ENCODE measurements at regions not wholly inside any gene's neighbourhood (a gene's known extent, or its start where the extent isn't known, plus 50 kb on each side); places are given as distances from the start of the nearest gene placed in this dataset.

DNA sequence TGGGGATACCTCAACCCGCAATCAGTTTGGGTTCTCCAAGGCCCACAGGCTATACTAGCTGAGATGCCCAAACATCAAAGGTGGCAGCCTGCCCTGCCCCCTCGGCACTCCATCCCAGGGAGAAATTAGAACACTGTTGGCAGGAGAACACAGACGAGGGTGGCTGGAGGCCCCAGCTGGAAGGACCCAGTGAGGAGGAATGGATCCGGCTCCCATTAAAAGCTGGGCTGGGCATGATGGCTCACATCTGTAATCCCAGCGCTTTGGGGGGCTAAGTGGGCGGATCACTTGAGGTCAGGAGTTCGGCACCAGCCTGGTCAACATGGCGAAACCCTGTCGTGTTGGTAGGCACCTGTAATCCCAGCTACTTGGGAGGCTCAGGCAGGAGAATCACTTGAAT is 199.9 kb upstream of the GNAI1 start:
- H3K27me3 ChIP-seq: no peaks in the 10 kb centered on the region
- DNase-seq: no peak
- no peak overlapping the region for H3K27ac ChIP-seq
- 75 to 79% methylated on average over 7 to 9 of the region's 9 CpGs for WGBS, 2 donors
- H3K9me3 ChIP-seq: no peaks in the 10 kb centered on the region
- H3K4me1 ChIP-seq: no peaks in the 10 kb centered on the region
- intact Hi-C loops (cut with DNase I): no loop called here
- no peaks in the 10 kb centered on the region for H3K36me3 ChIP-seq (replicated peaks in 1 of 2; ENCODE audit: insufficient read depth in 1 of 2, low read depth in 2 of 2)
- no peak overlapping the region for H3K4me3 ChIP-seq
- ATAC-seq: no peak
- TF ChIP-seq, protein P1, sequence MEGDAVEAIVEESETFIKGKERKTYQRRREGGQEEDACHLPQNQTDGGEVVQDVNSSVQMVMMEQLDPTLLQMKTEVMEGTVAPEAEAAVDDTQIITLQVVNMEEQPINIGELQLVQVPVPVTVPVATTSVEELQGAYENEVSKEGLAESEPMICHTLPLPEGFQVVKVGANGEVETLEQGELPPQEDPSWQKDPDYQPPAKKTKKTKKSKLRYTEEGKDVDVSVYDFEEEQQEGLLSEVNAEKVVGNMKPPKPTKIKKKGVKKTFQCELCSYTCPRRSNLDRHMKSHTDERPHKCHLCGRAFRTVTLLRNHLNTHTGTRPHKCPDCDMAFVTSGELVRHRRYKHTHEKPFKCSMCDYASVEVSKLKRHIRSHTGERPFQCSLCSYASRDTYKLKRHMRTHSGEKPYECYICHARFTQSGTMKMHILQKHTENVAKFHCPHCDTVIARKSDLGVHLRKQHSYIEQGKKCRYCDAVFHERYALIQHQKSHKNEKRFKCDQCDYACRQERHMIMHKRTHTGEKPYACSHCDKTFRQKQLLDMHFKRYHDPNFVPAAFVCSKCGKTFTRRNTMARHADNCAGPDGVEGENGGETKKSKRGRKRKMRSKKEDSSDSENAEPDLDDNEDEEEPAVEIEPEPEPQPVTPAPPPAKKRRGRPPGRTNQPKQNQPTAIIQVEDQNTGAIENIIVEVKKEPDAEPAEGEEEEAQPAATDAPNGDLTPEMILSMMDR (IDR thresholded peaks at IDR 0.05): no peak
- no peak for TF ChIP-seq POLR2A (IDR thresholded peaks at IDR 0.05)

DNA sequence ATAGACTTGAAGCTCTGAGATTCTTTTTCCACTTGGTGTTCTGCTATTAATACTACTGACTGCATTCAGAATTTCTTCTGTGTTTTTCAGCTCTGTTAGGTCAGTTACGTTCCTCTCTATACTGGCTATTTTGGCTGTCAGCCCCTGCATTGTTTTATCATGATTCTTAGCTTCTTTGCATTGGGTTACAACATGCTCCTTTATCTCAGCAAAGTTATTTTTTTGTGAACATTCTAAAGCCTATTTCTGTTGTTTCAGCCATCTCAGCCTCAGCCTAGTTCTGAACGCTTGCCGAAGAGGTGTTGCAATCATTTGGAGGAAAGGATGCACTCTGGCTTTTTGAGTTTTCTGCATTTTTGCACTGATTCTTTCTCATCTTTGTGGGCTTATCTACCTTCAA is 201.5 kb upstream of the GNAI1 start:
- ATAC-seq (no peak), DNase-seq (no peak)
- 73 to 74% methylated on average over 3 of the region's 3 CpGs for WGBS, 2 donors
- Histone ChIP-seq H3K27me3 (no peaks in the 10 kb centered on the region), H3K4me1 (no peaks in the 10 kb centered on the region), H3K27ac (no peak overlapping the region), H3K9me3 (no peaks in the 10 kb centered on the region), H3K36me3 (replicated peaks in 1 of 2; ENCODE audit: insufficient read depth in 1 of 2, low read depth in 2 of 2) (no peaks in the 10 kb centered on the region), H3K4me3 (no peak overlapping the region)
- intact Hi-C loops (cut with DNase I): no loop called here
- TF ChIP-seq, protein P1 (IDR thresholded peaks at IDR 0.05): no peak
- no peak for TF ChIP-seq POLR2A (IDR thresholded peaks at IDR 0.05)

DNA sequence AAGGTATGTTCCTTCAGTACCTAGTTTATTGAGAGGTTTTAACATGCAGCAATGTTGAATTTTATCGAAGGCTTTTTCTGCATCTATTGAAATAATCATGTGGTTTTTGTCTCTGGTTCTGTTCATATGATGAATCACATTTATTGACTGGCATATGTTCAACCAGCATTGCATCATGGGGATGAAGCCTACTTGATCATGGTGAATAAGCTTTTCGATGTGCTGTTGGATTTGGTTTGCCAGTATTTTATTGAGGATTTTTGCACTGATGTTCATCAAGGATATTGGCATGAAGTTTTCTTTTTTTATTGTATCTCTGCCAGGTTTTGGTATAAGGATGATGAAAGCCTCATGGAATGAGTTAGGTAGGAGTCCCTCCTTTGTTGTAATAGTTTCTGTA is 204.0 kb upstream of the GNAI1 start:
- Histone ChIP-seq H3K27me3 (no peaks in the 10 kb centered on the region), H3K4me3 (no peak overlapping the region), H3K36me3 (replicated peaks in 1 of 2; ENCODE audit: insufficient read depth in 1 of 2, low read depth in 2 of 2) (no peaks in the 10 kb centered on the region), H3K4me1 (no peaks in the 10 kb centered on the region), H3K27ac (no peak overlapping the region), H3K9me3 (no peaks in the 10 kb centered on the region)
- WGBS, 2 donors: 72 to 79% methylated on average over 2 of the region's 2 CpGs
- no peak for ATAC-seq
- no peak for DNase-seq
- intact Hi-C loops (cut with DNase I): no loop called here
- TF ChIP-seq POLR2A (IDR thresholded peaks at IDR 0.05): no peak
- TF ChIP-seq, protein P1 (IDR thresholded peaks at IDR 0.05): no peak

DNA sequence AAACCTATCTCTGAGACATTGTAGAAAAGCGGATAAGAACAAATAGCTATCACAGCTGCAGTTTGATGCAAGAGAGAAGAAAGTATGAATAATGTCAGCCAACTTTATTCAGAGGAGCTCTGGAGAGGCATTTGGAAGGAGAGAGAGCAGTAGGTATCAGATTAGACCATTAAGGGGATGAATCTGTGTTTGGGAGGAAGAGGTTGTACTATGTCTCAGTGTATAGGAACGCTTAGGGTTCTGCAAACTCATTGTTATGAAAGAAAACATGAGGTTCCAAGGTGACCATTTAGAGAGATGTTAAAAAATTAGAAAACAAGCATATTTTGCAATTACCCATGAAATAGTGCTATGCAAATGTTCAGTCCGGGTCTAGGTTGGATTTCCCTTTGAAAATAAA is 207.5 kb upstream of the GNAI1 start:
- intact Hi-C loops (cut with DNase I): no loop called here
- no peak overlapping the region for H3K4me3 ChIP-seq
- ATAC-seq: no peak
- TF ChIP-seq, protein P1 (IDR thresholded peaks at IDR 0.05): no peak
- no peak for TF ChIP-seq POLR2A (IDR thresholded peaks at IDR 0.05)
- no peak overlapping the region for H3K27ac ChIP-seq
- H3K9me3 ChIP-seq: no peaks in the 10 kb centered on the region
- no peaks in the 10 kb centered on the region for H3K36me3 ChIP-seq (replicated peaks in 1 of 2; ENCODE audit: insufficient read depth in 1 of 2, low read depth in 2 of 2)
- 66 to 69% methylated on average over 3 of the region's 3 CpGs for WGBS, 2 donors
- no peaks in the 10 kb centered on the region for H3K4me1 ChIP-seq
- H3K27me3 ChIP-seq: no peaks in the 10 kb centered on the region
- DNase-seq: no peak

DNA sequence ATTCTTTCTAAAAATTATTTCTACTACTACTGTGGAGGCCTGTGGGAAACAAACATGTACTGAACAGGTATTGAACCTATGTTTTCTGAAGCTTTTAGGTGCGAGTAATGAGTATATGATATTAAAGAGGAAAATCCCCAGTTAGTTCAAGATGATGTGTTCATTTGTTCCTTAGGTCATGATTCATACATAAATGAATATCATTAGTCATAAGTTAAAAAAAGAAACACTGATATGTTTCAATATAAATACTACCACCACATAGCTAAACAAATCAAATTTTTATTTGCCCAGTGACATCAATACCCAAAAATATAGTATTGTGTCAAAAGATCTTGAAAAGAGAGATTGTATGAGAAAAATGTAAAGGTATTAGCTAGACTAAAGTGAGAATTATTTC is 210.7 kb upstream of the GNAI1 start:
- Histone ChIP-seq H3K27ac (no peak overlapping the region), H3K36me3 (replicated peaks in 1 of 2; ENCODE audit: insufficient read depth in 1 of 2, low read depth in 2 of 2) (no peaks in the 10 kb centered on the region), H3K9me3 (no peaks in the 10 kb centered on the region), H3K27me3 (no peaks in the 10 kb centered on the region), H3K4me3 (no peak overlapping the region), H3K4me1 (no peaks in the 10 kb centered on the region)
- WGBS, 2 donors: 51 to 57% methylated on average over 1 of the region's 1 CpG
- DNase-seq (no peak), ATAC-seq (no peak)
- intact Hi-C loops (cut with DNase I): no loop called here
- TF ChIP-seq, protein P1 (IDR thresholded peaks at IDR 0.05): no peak
- TF ChIP-seq POLR2A (IDR thresholded peaks at IDR 0.05): no peak
